Naive thymus-derived CD4-positive, alpha-beta T cell (primary cell): ENCODE measurements at regions not wholly inside any gene's neighbourhood (a gene's known extent, or its start where the extent isn't known, plus 50 kb on each side); places are given as distances from the start of the nearest gene placed in this dataset.

Source experiments
- ATAC-seq: fragments of 150-1000 bp; cut with Tn5 transposase; 2 replicates; pipeline ENCODE4 v1.10.0; 2021; ENCODE audit warnings: mild to moderate bottlenecking, moderate library complexity
- CTCF ChIA-PET: fragments of 350-600 bp; sonication (Branson Sonifier 250); formaldehyde crosslinking; loops from one replicate; lab custom pipeline; 2021; ENCODE audit warnings: antibody characterized with exemption; lab: Charles Lee
- POLR2A ChIA-PET: fragments of 350-600 bp; sonication (Branson Sonifier 250); formaldehyde crosslinking; loops from one replicate; lab custom pipeline; 2021; ENCODE audit warnings: antibody characterized with exemption, inconsistent platforms; lab: Charles Lee
- DNase-seq, 9 donors: peaks; one replicate each; pipeline versions ENCODE4 v3.0.0 to v3.0.0-alpha.2; 2020 to 2022; ENCODE audit warnings: mixed read lengths in 1 of 9
- H3K27ac ChIP-seq: one replicate; pipeline ENCODE4 v1.7.0; 2013; ENCODE audit warnings: mild to moderate bottlenecking, low read depth, low read length, moderate library complexity
- H3K27me3 ChIP-seq, 2 donors: one replicate each; pipeline ENCODE4 v1.7.0; 2013; ENCODE audit warnings: low read length in 2 of 2, mild to moderate bottlenecking in 2 of 2, moderate library complexity in 2 of 2; ENCODE audit not compliant: control insufficient read depth in 2 of 2, insufficient read depth in 2 of 2
- H3K36me3 ChIP-seq, 3 experiments: 1 replicate in 2 of 3; 2 replicates in 1 of 3; pipeline ENCODE4 v1.7.0; 2013; ENCODE audit warnings: low read length in 3 of 3, mild to moderate bottlenecking in 3 of 3, moderate library complexity in 1 of 3; ENCODE audit not compliant: insufficient read depth in 3 of 3, control insufficient read depth in 2 of 3
- H3K4me1 ChIP-seq, 2 donors: one replicate each; pipeline ENCODE4 v1.7.0; 2013; ENCODE audit warnings: low read length in 2 of 2, mild to moderate bottlenecking in 2 of 2, moderate library complexity in 1 of 2; ENCODE audit not compliant: control insufficient read depth in 2 of 2, insufficient read depth in 2 of 2
- H3K4me3 ChIP-seq: 2 replicates; pipeline ENCODE4 v1.7.0; 2013; ENCODE audit warnings: mild to moderate bottlenecking, low read length
- H3K9me3 ChIP-seq, 3 experiments: 1 replicate in 2 of 3; 2 replicates in 1 of 3; pipeline ENCODE4 v1.7.0; 2013; ENCODE audit warnings: low read length in 3 of 3; ENCODE audit not compliant: control insufficient read depth in 2 of 3
- H3K27ac Mint-ChIP-seq, 9 donors: one replicate each; pipeline ENCODE4 v1.8.0; 2020 to 2022; ENCODE audit warnings: mixed read lengths in 9 of 9, mild to moderate bottlenecking in 8 of 9, moderate library complexity in 5 of 9, inconsistent platforms in 2 of 9
- H3K27me3 Mint-ChIP-seq, 5 donors: one replicate each; pipeline ENCODE4 v1.8.0; 2021 to 2022; ENCODE audit warnings: mixed read lengths in 5 of 5, mild to moderate bottlenecking in 1 of 5
- H3K36me3 Mint-ChIP-seq, 5 donors: one replicate each; pipeline ENCODE4 v1.8.0; 2020 to 2022; ENCODE audit warnings: mixed read lengths in 5 of 5, mild to moderate bottlenecking in 3 of 5, inconsistent platforms in 1 of 5
- H3K4me1 Mint-ChIP-seq, 7 donors: one replicate each; pipeline ENCODE4 v1.8.0; 2020 to 2022; ENCODE audit warnings: mixed read lengths in 7 of 7, mild to moderate bottlenecking in 3 of 7, inconsistent platforms in 1 of 7
- H3K4me3 Mint-ChIP-seq, 10 donors: one replicate each; pipeline ENCODE4 v1.8.0; 2020 to 2022; ENCODE audit warnings: mild to moderate bottlenecking in 10 of 10, mixed read lengths in 10 of 10, moderate library complexity in 6 of 10, inconsistent platforms in 2 of 10
- H3K9me3 Mint-ChIP-seq, 11 donors: one replicate each; pipeline ENCODE4 v1.8.0; 2020 to 2022; ENCODE audit warnings: mixed read lengths in 11 of 11, mild to moderate bottlenecking in 4 of 11, inconsistent platforms in 1 of 11, moderate library complexity in 1 of 11
- intact Hi-C, 2 donors: fragments of 100-400 bp; cut with micrococcal nuclease; formaldehyde crosslinking; loops; one replicate each; pipeline ENCODE4 v1.15.1; 2023

DNA sequence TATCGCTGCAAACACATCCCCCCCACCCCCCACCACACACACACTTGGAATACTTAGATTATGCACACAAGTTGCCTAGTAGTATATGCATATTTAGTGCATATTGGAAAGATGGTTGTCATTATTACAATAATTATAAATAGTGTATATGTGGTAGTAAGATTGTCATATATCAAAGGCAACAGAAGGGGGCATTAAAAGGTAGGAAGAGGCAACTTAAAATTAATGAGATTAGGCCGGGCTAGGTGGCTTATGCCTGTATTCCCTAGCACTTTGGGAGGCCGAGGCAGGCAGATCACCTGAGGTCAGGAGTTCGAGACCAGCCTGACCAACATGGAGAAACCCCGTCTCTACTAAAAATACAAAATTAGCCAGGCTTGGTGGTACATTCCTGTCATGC is 52.1 kb downstream of the GSC start:
- DNase-seq (no peak), ATAC-seq (no peak)
- Histone ChIP-seq H3K27ac (no peak overlapping the region), H3K9me3 (no peaks in the 10 kb centered on the region), H3K4me3 (no peak overlapping the region), H3K27me3 (no peaks in the 10 kb centered on the region), H3K36me3 (no peaks in the 10 kb centered on the region), H3K4me1 (no peaks in the 10 kb centered on the region)
- POLR2A ChIA-PET, result no interaction called here
- intact Hi-C loops, result no loop called here
- no peaks in the 10 kb centered on the region for H3K36me3 Mint-ChIP-seq
- H3K4me1 Mint-ChIP-seq, result no peaks in the 10 kb centered on the region
- H3K4me3 Mint-ChIP-seq, result no peak overlapping the region
- CTCF ChIA-PET, result no interaction called here
- no peaks in the 10 kb centered on the region for H3K9me3 Mint-ChIP-seq
- peaks cover 0 to 13% (median 5%) of the 10 kb centered on the region in 5 donors for H3K27me3 Mint-ChIP-seq
- no peak overlapping the region for H3K27ac Mint-ChIP-seq

- Mint-ChIP-seq H3K27me3 (peaks cover 0 to 14% (median 6%) of the 10 kb centered on the region in 5 donors), H3K4me3 (no peak overlapping the region), H3K36me3 (no peaks in the 10 kb centered on the region), H3K27ac (no peak overlapping the region), H3K4me1 (no peaks in the 10 kb centered on the region), H3K9me3 (peaks cover 0 to 1% (median 0%) of the 10 kb centered on the region in 11 donors)
- H3K9me3 ChIP-seq, result no peaks in the 10 kb centered on the region
- no peaks in the 10 kb centered on the region for H3K27me3 ChIP-seq
- H3K4me3 ChIP-seq, result no peak overlapping the region
- DNase-seq (no peak), ATAC-seq (no peak)
- no peaks in the 10 kb centered on the region for H3K36me3 ChIP-seq
- POLR2A ChIA-PET, result no interaction called here
- intact Hi-C loops, result no loop called here
- H3K4me1 ChIP-seq, result no peaks in the 10 kb centered on the region
- CTCF ChIA-PET, result no interaction called here
- no peak overlapping the region for H3K27ac ChIP-seq
Observed at GRCh38 chr14:94716976-94717375, 52.9 kb downstream of the GSC start.

- no peaks in the 10 kb centered on the region for H3K36me3 ChIP-seq
- no peaks in the 10 kb centered on the region for H3K4me1 Mint-ChIP-seq
- no peak overlapping the region for H3K27ac ChIP-seq
- no peak overlapping the region for H3K4me3 Mint-ChIP-seq
- no peaks in the 10 kb centered on the region for H3K9me3 ChIP-seq
- CTCF ChIA-PET, result no interaction called here
- no peak for DNase-seq
- no peak overlapping the region for H3K4me3 ChIP-seq
- no peak overlapping the region for H3K27ac Mint-ChIP-seq
- POLR2A ChIA-PET, result no interaction called here
- H3K9me3 Mint-ChIP-seq, result peaks cover 0 to 1% (median 0%) of the 10 kb centered on the region in 11 donors
- ATAC-seq, result no peak
- H3K36me3 Mint-ChIP-seq, result no peaks in the 10 kb centered on the region
- peaks cover 2 to 32% (median 9%) of the 10 kb centered on the region in 5 donors for H3K27me3 Mint-ChIP-seq
- intact Hi-C loops, result no loop called here
- no peaks in the 10 kb centered on the region for H3K4me1 ChIP-seq
- H3K27me3 ChIP-seq, result no peaks in the 10 kb centered on the region
Observed at GRCh38 chr14:94713115-94713514, 56.8 kb downstream of the GSC start.

DNA sequence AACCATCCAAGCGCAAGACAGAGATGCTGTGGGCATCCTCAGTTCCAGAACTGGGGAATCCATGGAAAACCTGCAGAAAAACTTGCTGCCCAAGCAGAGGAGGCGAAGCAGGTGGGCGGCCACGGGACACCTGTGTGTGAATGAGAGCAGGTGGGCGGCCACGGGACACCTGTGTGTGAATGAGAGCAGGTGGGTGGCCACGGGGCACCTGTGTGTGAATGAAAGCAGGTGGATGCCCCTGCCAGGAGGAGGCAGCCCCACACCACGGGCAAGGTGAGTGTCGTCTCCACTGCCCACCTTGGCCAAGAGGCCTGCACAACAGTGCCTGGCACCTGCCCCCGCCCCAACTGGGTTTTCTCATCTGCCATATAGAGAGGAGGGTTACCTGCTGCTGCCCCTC is 59.2 kb downstream of the GSC start:
- H3K27ac Mint-ChIP-seq, result no peak overlapping the region
- no peaks in the 10 kb centered on the region for H3K36me3 ChIP-seq
- peaks cover 0 to 1% (median 0%) of the 10 kb centered on the region in 11 donors for H3K9me3 Mint-ChIP-seq
- ATAC-seq, result no peak
- peaks cover 5 to 47% (median 21%) of the 10 kb centered on the region in 5 donors for H3K27me3 Mint-ChIP-seq
- CTCF ChIA-PET, result no interaction called here
- H3K4me3 Mint-ChIP-seq, result no peak overlapping the region
- no peak overlapping the region for H3K4me3 ChIP-seq
- no peak for DNase-seq
- H3K4me1 Mint-ChIP-seq, result no peaks in the 10 kb centered on the region
- POLR2A ChIA-PET, result no interaction called here
- no peak overlapping the region for H3K27ac ChIP-seq
- H3K36me3 Mint-ChIP-seq, result no peaks in the 10 kb centered on the region
- H3K27me3 ChIP-seq, result no peaks in the 10 kb centered on the region
- H3K4me1 ChIP-seq, result no peaks in the 10 kb centered on the region
- intact Hi-C loops, result no loop called here
- no peaks in the 10 kb centered on the region for H3K9me3 ChIP-seq

DNA sequence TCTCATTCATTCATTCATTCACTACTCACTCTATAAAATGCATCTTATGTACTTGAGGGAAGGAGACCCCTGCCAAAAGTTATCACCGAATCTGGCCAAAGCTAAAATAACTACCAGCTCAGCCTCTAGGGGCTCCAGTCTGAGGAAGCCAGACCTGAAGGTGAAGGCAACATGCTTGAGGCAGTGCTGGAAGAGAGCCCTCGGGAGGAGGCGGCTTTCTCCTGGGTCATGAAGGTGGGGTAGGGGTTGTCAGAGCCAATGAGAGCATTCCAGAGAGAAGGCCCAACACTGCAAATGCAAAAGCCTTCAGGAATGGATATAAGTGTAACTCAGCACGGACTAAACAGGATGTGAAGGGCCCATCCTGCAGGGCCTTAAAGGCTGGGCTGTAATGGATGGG is 62.4 kb downstream of the GSC start:
- peaks cover 5 to 40% (median 21%) of the 10 kb centered on the region in 5 donors for H3K27me3 Mint-ChIP-seq
- ChIA-PET POLR2A (no interaction called here), CTCF (no interaction called here)
- H3K27ac Mint-ChIP-seq, result no peak overlapping the region
- DNase-seq (no peak), ATAC-seq (no peak)
- H3K9me3 Mint-ChIP-seq, result peaks cover 0 to under 1% (median 0%) of the 10 kb centered on the region in 11 donors
- Histone ChIP-seq H3K27ac (no peak overlapping the region), H3K4me3 (no peak overlapping the region), H3K36me3 (no peaks in the 10 kb centered on the region), H3K4me1 (no peaks in the 10 kb centered on the region), H3K9me3 (no peaks in the 10 kb centered on the region), H3K27me3 (no peaks in the 10 kb centered on the region)
- H3K4me3 Mint-ChIP-seq, result no peak overlapping the region
- no peaks in the 10 kb centered on the region for H3K4me1 Mint-ChIP-seq
- H3K36me3 Mint-ChIP-seq, result no peaks in the 10 kb centered on the region
- intact Hi-C loops, result no loop called here

DNA sequence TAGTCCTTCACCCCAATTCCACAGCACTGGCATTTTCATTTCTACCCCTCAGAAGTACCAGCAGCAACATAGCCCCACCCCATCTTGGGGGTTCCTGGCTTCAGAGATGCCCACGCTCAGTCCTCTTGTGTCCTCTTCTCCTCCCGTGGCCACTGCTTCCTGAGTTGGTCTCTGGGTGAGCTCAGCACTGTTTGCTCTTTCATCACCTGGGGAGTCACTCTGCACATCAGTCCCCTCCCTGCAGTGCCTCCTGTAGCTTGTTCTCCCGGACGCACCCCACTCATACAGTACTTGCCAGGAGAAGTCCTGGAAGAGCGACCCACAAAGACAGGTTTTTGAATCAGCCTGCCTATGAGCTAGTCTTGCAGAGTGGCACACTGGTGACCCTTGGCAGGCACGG is 63.8 kb downstream of the GSC start:
- intact Hi-C loops, result no loop called here
- ATAC-seq (no peak), DNase-seq (no peak)
- Histone ChIP-seq H3K27me3 (no peaks in the 10 kb centered on the region), H3K36me3 (no peaks in the 10 kb centered on the region), H3K4me3 (no peak overlapping the region), H3K9me3 (no peaks in the 10 kb centered on the region), H3K27ac (no peak overlapping the region), H3K4me1 (no peaks in the 10 kb centered on the region)
- ChIA-PET CTCF (interaction anchor here (0.6 to 1.1 kb wide), 2 partner anchors 17 to 23 kb away, joined by 3 read pairs; no protein-coding TSS in a partner anchor), POLR2A (no interaction called here)
- Mint-ChIP-seq H3K4me3 (no peak overlapping the region), H3K27me3 (peaks cover 5 to 33% (median 17%) of the 10 kb centered on the region in 5 donors), H3K27ac (no peak overlapping the region), H3K9me3 (no peaks in the 10 kb centered on the region), H3K4me1 (no peaks in the 10 kb centered on the region), H3K36me3 (no peaks in the 10 kb centered on the region)

DNA sequence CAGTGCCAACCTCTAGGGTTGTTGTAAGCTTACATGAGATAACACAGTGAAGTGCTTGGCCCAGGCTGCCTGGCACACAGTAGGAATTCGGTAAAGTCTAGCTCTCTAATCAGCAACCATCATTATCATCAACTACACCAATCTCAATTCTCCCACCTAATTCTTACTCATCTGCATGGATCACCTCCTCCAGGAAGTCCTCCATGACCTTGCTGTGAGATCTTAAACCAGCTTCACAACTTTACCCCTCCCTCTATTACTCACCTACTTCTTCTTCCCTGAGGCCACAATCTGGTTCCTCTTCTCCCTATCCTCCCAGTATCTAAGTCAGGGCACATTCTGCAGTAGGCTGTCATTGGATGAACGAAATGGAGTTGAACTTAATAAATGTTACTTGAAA is 67.3 kb downstream of the GSC start:
- CTCF ChIA-PET, result no interaction called here
- Histone ChIP-seq H3K36me3 (no peaks in the 10 kb centered on the region), H3K27ac (no peak overlapping the region), H3K4me3 (no peak overlapping the region), H3K4me1 (no peaks in the 10 kb centered on the region), H3K27me3 (peaks cover 0 to 3% of the 10 kb centered on the region in 2 donors), H3K9me3 (no peaks in the 10 kb centered on the region)
- intact Hi-C loops, result no loop called here
- POLR2A ChIA-PET, result no interaction called here
- DNase-seq (no peak), ATAC-seq (no peak)
- H3K9me3 Mint-ChIP-seq, result no peaks in the 10 kb centered on the region
- no peak overlapping the region for H3K4me3 Mint-ChIP-seq
- no peaks in the 10 kb centered on the region for H3K4me1 Mint-ChIP-seq
- H3K36me3 Mint-ChIP-seq, result no peaks in the 10 kb centered on the region
- H3K27me3 Mint-ChIP-seq, result peaks cover under 1 to 35% (median 17%) of the 10 kb centered on the region in 5 donors
- H3K27ac Mint-ChIP-seq, result no peak overlapping the region
